ENCODE measurements at regions not wholly inside any gene's neighbourhood (a gene's known extent, or its start where the extent isn't known, plus 50 kb on each side); places are given as distances from the start of the nearest gene placed in this dataset.

- ATAC-seq = no peak
- DNase-seq (ENCODE audit: low spot score) = no peak
Observed at GRCh38 chr16:50961952-50962351, 189.1 kb downstream of the SALL1 start.

- DNase-seq (ENCODE audit: low spot score) = peak; percentile 58
- peak; percentile 86 for ATAC-seq
Observed at GRCh38 chr16:50960517-50961202, 190.4 kb downstream of the SALL1 start.

GRCh38 chr16:50957056-50957455 is 194.0 kb downstream of the SALL1 start:
- ATAC-seq (no peak), DNase-seq (ENCODE audit: low spot score) (no peak)

GRCh38 chr16:50956637-50957036 is 194.4 kb downstream of the SALL1 start:
- DNase-seq (ENCODE audit: low spot score) (no peak), ATAC-seq (no peak)

GRCh38 chr16:50955311-50955710 is 195.8 kb downstream of the SALL1 start:
- DNase-seq (ENCODE audit: low spot score) = no peak
- ATAC-seq = no peak

GRCh38 chr16:50954469-50954868 is 196.6 kb downstream of the SALL1 start:
- ATAC-seq (no peak), DNase-seq (ENCODE audit: low spot score) (no peak)

GRCh38 chr16:50953290-50953689 is 197.8 kb downstream of the SALL1 start:
- DNase-seq (ENCODE audit: low spot score) = no peak
- ATAC-seq = no peak

GRCh38 chr16:50950955-50951354 is 200.1 kb downstream of the SALL1 start:
- no peak for ATAC-seq
- DNase-seq (ENCODE audit: low spot score) = no peak

GRCh38 chr16:50948268-50948930 is 202.7 kb downstream of the SALL1 start:
- no peak for ATAC-seq

GRCh38 chr16:50947826-50948225 is 203.2 kb downstream of the SALL1 start:
- ATAC-seq = no peak
- no peak for DNase-seq (ENCODE audit: low spot score)

More at GRCh38 chr16:50948268-50948930, 202.7 kb downstream of the SALL1 start:
- DNase-seq (ENCODE audit: low spot score) = no peak

- DNase-seq (ENCODE audit: low spot score) = no peak
- ATAC-seq = no peak
Observed at GRCh38 chr16:50946606-50947005, 204.5 kb downstream of the SALL1 start.

- ATAC-seq = no peak
- no peak for DNase-seq (ENCODE audit: low spot score)
Observed at GRCh38 chr16:50946098-50946497, 204.2 kb downstream of the CYLD start.

GRCh38 chr16:50945171-50945570 is 203.3 kb downstream of the CYLD start:
- DNase-seq (ENCODE audit: low spot score) (no peak), ATAC-seq (no peak)

GRCh38 chr16:50944436-50944835 is 202.6 kb downstream of the CYLD start:
- DNase-seq (ENCODE audit: low spot score) (no peak), ATAC-seq (no peak)

GRCh38 chr16:50944033-50944432 is 202.1 kb downstream of the CYLD start:
- ATAC-seq = no peak
- no peak for DNase-seq (ENCODE audit: low spot score)

GRCh38 chr16:50942143-50942542 is 200.3 kb downstream of the CYLD start:
- DNase-seq (ENCODE audit: low spot score) (no peak), ATAC-seq (no peak)

GRCh38 chr16:50941681-50942080 is 199.8 kb downstream of the CYLD start:
- ATAC-seq (no peak), DNase-seq (ENCODE audit: low spot score) (no peak)

GRCh38 chr16:50940275-50940854 is 198.5 kb downstream of the CYLD start:
- DNase-seq (ENCODE audit: low spot score) = no peak

GRCh38 chr16:50939356-50939755 is 197.5 kb downstream of the CYLD start:
- ATAC-seq (no peak), DNase-seq (ENCODE audit: low spot score) (no peak)

More at GRCh38 chr16:50940275-50940854, 198.5 kb downstream of the CYLD start:
- no peak for ATAC-seq

- DNase-seq (ENCODE audit: low spot score) (no peak), ATAC-seq (no peak)
Observed at GRCh38 chr16:50938932-50939331, 197.0 kb downstream of the CYLD start.

GRCh38 chr16:50933262-50933661 is 191.4 kb downstream of the CYLD start:
- DNase-seq (ENCODE audit: low spot score) (no peak), ATAC-seq (peak; percentile 27)

- no peak for ATAC-seq
- DNase-seq (ENCODE audit: low spot score) = no peak
Observed at GRCh38 chr16:50932348-50932935, 190.6 kb downstream of the CYLD start.

Data from left lobe of liver (tissue), 2 donors.